Uterus (tissue), 3 donors: ENCODE measurements at regions not wholly inside any gene's neighbourhood (a gene's known extent, or its start where the extent isn't known, plus 50 kb on each side); places are given as distances from the start of the nearest gene placed in this dataset.

Source experiments
- DNase-seq, 2 donors: peaks; one replicate each; pipeline ENCODE4 v3.0.0-alpha.2; 2019 to 2020
- H3K27ac ChIP-seq, 2 donors: fragments of 200-600 bp; sonication (generic); 1 replicate in 1 of 2; 2 replicates in 1 of 2; pipeline ENCODE4 v1.5.1; 2016 to 2018
- H3K27me3 ChIP-seq, 2 donors: fragments of 200-600 bp; sonication (generic); one replicate each; pipeline ENCODE4 v1.5.1; 2018 to 2019; ENCODE audit warnings: control low read depth in 1 of 2
- H3K36me3 ChIP-seq, 2 donors: fragments of 200-600 bp; sonication (generic); one replicate each; pipeline ENCODE4 v1.5.1; 2019; ENCODE audit warnings: control low read depth in 1 of 2
- H3K4me1 ChIP-seq, 2 donors: fragments of 200-600 bp; sonication (generic); one replicate each; pipeline ENCODE4 v1.5.1; 2018 to 2019; ENCODE audit warnings: control low read depth in 1 of 2
- H3K4me3 ChIP-seq, 2 donors: fragments of 200-600 bp; sonication (generic); 1 replicate in 1 of 2; 2 replicates in 1 of 2; pipeline ENCODE4 v1.5.1; 2018 to 2019; ENCODE audit warnings: mild to moderate bottlenecking in 1 of 2
- H3K9me3 ChIP-seq, 2 donors: fragments of 200-600 bp; sonication (generic); one replicate each; pipeline ENCODE4 v1.5.1; 2019; ENCODE audit warnings: control low read depth in 1 of 2
- POLR2A ChIP-seq, 2 donors: fragments of 450-650 bp; IDR thresholded peaks; one replicate each; pipeline ENCODE4 v1.6.1; 2016; ENCODE audit warnings: antibody characterized with exemption in 2 of 2, mild to moderate bottlenecking in 1 of 2, moderate library complexity in 1 of 2
- intact Hi-C: fragments of 100-400 bp; cut with DNase I; formaldehyde crosslinking; loops from one replicate; pipeline ENCODE4 v1.15.1; 2023; ENCODE audit warnings: low total_unique reads
- TF ChIP-seq, protein P1 (sequence below), 4 experiments: fragments of 200-600 bp in 2 of 4; fragments of 450-650 bp in 2 of 4; sonication (generic) in 2 of 4; IDR thresholded peaks; one replicate each; pipeline ENCODE4 v1.5.1; 2016 to 2019; ENCODE audit warnings: antibody characterized with exemption in 4 of 4, mild to moderate bottlenecking in 2 of 4, moderate library complexity in 1 of 4
- donor health status: DM: yes; HTN: yes; CAD: no.

DNA sequence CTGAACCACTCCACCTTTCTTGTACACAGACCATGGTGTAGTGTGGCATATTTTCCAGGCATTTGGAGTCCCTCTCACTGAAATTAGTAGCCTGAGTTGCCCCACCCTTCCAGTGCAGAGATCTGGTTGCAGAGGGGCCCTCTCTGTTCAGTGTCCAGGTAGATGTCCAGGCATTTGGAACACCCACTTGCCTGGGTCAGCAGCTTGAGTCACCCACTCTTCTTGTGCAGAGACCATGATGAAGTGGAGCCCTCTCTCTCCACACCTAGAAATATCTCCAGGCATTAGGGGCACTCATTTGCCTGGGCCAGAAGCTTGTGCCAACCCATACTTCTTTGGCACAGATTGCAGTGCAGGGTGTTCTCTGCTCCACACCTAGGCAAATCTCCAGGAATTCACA is 2733.3 kb downstream of the PCDH7 start:
- TF ChIP-seq, protein P1, sequence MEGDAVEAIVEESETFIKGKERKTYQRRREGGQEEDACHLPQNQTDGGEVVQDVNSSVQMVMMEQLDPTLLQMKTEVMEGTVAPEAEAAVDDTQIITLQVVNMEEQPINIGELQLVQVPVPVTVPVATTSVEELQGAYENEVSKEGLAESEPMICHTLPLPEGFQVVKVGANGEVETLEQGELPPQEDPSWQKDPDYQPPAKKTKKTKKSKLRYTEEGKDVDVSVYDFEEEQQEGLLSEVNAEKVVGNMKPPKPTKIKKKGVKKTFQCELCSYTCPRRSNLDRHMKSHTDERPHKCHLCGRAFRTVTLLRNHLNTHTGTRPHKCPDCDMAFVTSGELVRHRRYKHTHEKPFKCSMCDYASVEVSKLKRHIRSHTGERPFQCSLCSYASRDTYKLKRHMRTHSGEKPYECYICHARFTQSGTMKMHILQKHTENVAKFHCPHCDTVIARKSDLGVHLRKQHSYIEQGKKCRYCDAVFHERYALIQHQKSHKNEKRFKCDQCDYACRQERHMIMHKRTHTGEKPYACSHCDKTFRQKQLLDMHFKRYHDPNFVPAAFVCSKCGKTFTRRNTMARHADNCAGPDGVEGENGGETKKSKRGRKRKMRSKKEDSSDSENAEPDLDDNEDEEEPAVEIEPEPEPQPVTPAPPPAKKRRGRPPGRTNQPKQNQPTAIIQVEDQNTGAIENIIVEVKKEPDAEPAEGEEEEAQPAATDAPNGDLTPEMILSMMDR (IDR thresholded peaks at IDR 0.05): no peak
- TF ChIP-seq POLR2A (IDR thresholded peaks at IDR 0.05): no peak
- intact Hi-C loops: no loop called here
- Histone ChIP-seq H3K27ac (no peak overlapping the region), H3K9me3 (no peaks in the 10 kb centered on the region), H3K27me3 (no peaks in the 10 kb centered on the region), H3K4me1 (no peaks in the 10 kb centered on the region), H3K36me3 (no peaks in the 10 kb centered on the region), H3K4me3 (no peak overlapping the region)
- no peak for DNase-seq

- TF ChIP-seq, protein P1 (IDR thresholded peaks at IDR 0.05): no peak
- no peak for TF ChIP-seq POLR2A (IDR thresholded peaks at IDR 0.05)
- H3K27ac ChIP-seq: no peak overlapping the region
- H3K4me3 ChIP-seq: no peak overlapping the region
- DNase-seq: no peak
- no peaks in the 10 kb centered on the region for H3K36me3 ChIP-seq
- H3K4me1 ChIP-seq: no peaks in the 10 kb centered on the region
- H3K9me3 ChIP-seq: no peaks in the 10 kb centered on the region
- no peaks in the 10 kb centered on the region for H3K27me3 ChIP-seq
- intact Hi-C loops: no loop called here
Observed at GRCh38 chr4:33453916-33454315, 2733.7 kb downstream of the PCDH7 start.

- H3K27ac ChIP-seq: no peak overlapping the region
- peaks cover 0 to 2% of the 10 kb centered on the region in 2 donors for H3K9me3 ChIP-seq
- H3K27me3 ChIP-seq: no peaks in the 10 kb centered on the region
- H3K4me3 ChIP-seq: no peak overlapping the region
- intact Hi-C loops: no loop called here
- TF ChIP-seq, protein P1 (IDR thresholded peaks at IDR 0.05): no peak
- no peak for TF ChIP-seq POLR2A (IDR thresholded peaks at IDR 0.05)
- no peaks in the 10 kb centered on the region for H3K4me1 ChIP-seq
- H3K36me3 ChIP-seq: no peaks in the 10 kb centered on the region
- no peak for DNase-seq
Observed at GRCh38 chr4:33465565-33465964, 2745.4 kb downstream of the PCDH7 start.

GRCh38 chr4:33467291-33467690 is 2747.1 kb downstream of the PCDH7 start:
- Histone ChIP-seq H3K4me1 (no peaks in the 10 kb centered on the region), H3K27me3 (no peaks in the 10 kb centered on the region), H3K36me3 (no peaks in the 10 kb centered on the region), H3K4me3 (no peak overlapping the region), H3K9me3 (peaks cover 0 to 2% of the 10 kb centered on the region in 2 donors), H3K27ac (no peak overlapping the region)
- intact Hi-C loops: no loop called here
- DNase-seq: no peak
- TF ChIP-seq, protein P1 (IDR thresholded peaks at IDR 0.05): no peak
- TF ChIP-seq POLR2A (IDR thresholded peaks at IDR 0.05): no peak

GRCh38 chr4:33470805-33471204 is 2750.6 kb downstream of the PCDH7 start:
- Histone ChIP-seq H3K27ac (no peak overlapping the region), H3K4me3 (no peak overlapping the region), H3K36me3 (no peaks in the 10 kb centered on the region)

More at GRCh38 chr4:33470805-33471204, 2750.6 kb downstream of the PCDH7 start:
- no peak for DNase-seq
- H3K9me3 ChIP-seq: no peaks in the 10 kb centered on the region
- H3K4me1 ChIP-seq: no peaks in the 10 kb centered on the region
- TF ChIP-seq POLR2A (IDR thresholded peaks at IDR 0.05): no peak
- TF ChIP-seq, protein P1 (IDR thresholded peaks at IDR 0.05): no peak
- intact Hi-C loops: no loop called here
- no peaks in the 10 kb centered on the region for H3K27me3 ChIP-seq
